BE2C (cell line): ENCODE measurements at regions not wholly inside any gene's neighbourhood (a gene's known extent, or its start where the extent isn't known, plus 50 kb on each side); places are given as distances from the start of the nearest gene placed in this dataset.

Experiments used
- DNase-seq: peaks from one replicate; pipeline ENCODE4 v3.0.0-alpha.2; 2020
- H3K27me3 ChIP-seq: fragments of 250-450 bp; sonication (Bioruptor Pico); 2 replicates; pipeline ENCODE4 v1.5.1; 2020; ENCODE audit warnings: mild to moderate bottlenecking
- H3K36me3 ChIP-seq: fragments of 250-450 bp; sonication (Bioruptor Pico); 2 replicates; pipeline ENCODE4 v1.5.1; 2020; ENCODE audit warnings: mild to moderate bottlenecking
- H3K4me1 ChIP-seq: fragments of 250-450 bp; sonication (Bioruptor Pico); 2 replicates; pipeline ENCODE4 v1.5.1; 2020
- H3K4me3 ChIP-seq: 2 replicates; pipeline ENCODE4 v1.5.1; 2011; ENCODE audit warnings: low read depth, low read length
- H3K9me3 ChIP-seq: fragments of 250-450 bp; sonication (Bioruptor Pico); 2 replicates; pipeline ENCODE4 v1.5.1; 2020
- CTCF ChIP-seq: IDR thresholded peaks from 2 replicates; pipeline ENCODE4 v1.5.1; 2012; ENCODE audit warnings: mild to moderate bottlenecking, low read depth, low read length

- Histone ChIP-seq H3K27me3 (no peaks in the 10 kb centered on the region; the same call in 1 of the 2 replicates), H3K4me3 (no peak overlapping the region), H3K4me1 (no peaks in the 10 kb centered on the region; the same call in 1 of the 2 replicates), H3K9me3 (no peaks in the 10 kb centered on the region), H3K36me3 (no peaks in the 10 kb centered on the region)
- no peak for TF ChIP-seq CTCF
- no peak for DNase-seq
These were observed 443.9 kb upstream of the KLF4 start for GRCh38 chr9:107933516-107933915.

DNA sequence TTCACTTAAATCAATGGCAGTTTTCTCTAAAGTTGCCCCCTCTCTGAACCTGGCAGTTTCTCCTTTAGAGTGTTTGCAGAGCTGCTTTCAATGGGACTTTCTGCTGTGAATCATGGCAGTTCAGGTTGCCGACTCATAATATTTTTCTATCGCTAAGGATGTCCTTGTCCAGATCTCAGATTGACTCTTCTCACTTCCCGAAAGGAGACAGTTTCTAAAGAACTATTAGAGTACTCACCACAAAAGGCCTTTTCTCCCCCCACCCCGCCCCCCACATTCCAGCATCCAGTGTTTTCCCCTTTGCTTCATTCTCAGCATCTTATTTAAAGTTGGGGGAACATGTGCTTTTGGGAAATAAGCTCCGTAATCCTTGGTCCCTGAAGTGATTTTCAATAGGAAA is 443.5 kb upstream of the KLF4 start:
- no peak for TF ChIP-seq CTCF
- Histone ChIP-seq H3K36me3 (no peaks in the 10 kb centered on the region), H3K4me1 (no peaks in the 10 kb centered on the region; the same call in 1 of the 2 replicates), H3K4me3 (no peak overlapping the region), H3K27me3 (no peaks in the 10 kb centered on the region; the same call in 1 of the 2 replicates), H3K9me3 (no peaks in the 10 kb centered on the region)
- DNase-seq = no peak

- TF ChIP-seq CTCF = no peak
- Histone ChIP-seq H3K4me1 (no peaks in the 10 kb centered on the region; the same call in 1 of the 2 replicates), H3K4me3 (no peak overlapping the region), H3K9me3 (no peaks in the 10 kb centered on the region), H3K36me3 (no peaks in the 10 kb centered on the region), H3K27me3 (no peaks in the 10 kb centered on the region)
- no peak for DNase-seq
These were observed 443.0 kb upstream of the KLF4 start for GRCh38 chr9:107932601-107933000.

DNA sequence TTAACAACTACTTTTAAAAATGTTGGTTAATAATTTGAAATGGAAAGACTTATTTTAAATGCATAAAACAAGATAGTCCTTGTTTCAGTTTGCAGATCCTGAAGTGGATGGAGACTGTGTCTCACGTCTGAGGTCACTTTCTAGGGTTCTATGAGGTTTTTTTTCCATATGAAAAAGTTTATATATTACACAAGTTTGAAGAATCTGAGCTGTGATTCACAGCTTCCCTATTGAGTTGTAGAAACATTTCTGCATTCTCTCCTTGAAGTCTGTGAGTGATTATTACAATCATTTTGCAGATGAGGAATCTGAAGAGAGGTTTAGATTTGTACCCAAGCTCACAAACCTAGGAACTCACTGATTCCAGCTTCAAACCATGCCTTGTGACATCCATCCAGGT is 442.5 kb upstream of the KLF4 start:
- no peak overlapping the region for H3K4me3 ChIP-seq
- no peaks in the 10 kb centered on the region for H3K9me3 ChIP-seq
- TF ChIP-seq CTCF = no peak
- no peak for DNase-seq
- no peaks in the 10 kb centered on the region for H3K36me3 ChIP-seq
- no peaks in the 10 kb centered on the region; the same call in 1 of the 2 replicates for H3K4me1 ChIP-seq
- H3K27me3 ChIP-seq = no peaks in the 10 kb centered on the region

DNA sequence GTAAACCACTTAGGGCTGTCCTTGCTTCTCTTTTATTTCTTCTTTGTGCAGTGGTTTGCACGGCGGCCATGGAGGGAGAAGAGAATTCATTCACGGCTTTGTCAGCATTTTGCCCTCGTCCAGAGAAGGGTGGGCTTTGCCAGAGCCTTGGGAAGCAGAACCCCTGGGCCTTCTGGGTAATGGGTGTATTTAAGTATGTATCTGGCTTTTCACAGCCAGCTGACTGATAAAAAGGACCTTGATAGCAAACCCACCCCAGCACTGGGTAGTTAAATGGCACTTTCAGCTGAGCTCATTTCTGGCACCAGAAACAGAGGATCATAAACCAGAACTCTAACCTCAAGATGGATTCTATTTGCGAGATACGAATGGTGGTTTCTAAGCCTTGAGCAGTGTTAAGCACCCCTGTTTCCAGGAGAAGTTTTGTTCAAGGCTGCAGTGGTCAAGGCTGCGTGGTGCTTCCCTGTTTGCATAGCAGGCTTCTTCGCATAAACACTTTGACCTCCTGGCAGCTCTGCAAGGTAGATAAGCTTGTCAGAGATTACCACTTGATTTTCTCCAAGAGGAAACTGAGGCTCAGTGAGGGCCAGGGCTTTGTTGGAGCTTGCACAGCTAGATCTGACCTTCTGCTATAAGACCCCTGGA is 441.6 kb upstream of the KLF4 start:
- H3K36me3 ChIP-seq = no peaks in the 10 kb centered on the region
- no peaks in the 10 kb centered on the region for H3K9me3 ChIP-seq
- no peaks in the 10 kb centered on the region for H3K27me3 ChIP-seq
- H3K4me1 ChIP-seq = no peaks in the 10 kb centered on the region; the same call in 1 of the 2 replicates
- DNase-seq = no peak
- no peak for TF ChIP-seq CTCF
- no peak overlapping the region for H3K4me3 ChIP-seq

DNA sequence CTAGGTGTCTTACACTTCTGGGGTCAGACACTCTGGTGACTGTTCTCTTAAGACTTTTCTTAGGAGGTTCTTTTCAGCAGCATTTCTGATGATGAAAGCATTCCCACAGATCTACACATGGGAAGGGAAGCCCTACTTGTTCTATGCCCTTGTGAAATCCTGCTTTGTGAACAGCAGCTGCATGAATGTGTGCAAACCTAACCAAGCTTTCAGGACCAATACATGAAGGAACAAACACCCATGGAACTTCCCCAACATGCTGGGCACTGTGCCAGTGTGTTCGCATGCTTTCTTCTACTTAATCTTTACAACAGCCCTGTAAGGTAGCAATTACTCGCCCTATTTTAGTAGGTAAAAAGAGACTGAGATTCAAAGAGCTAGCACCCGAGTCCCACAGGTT is 439.9 kb upstream of the KLF4 start:
- no peak for TF ChIP-seq CTCF
- no peaks in the 10 kb centered on the region for H3K27me3 ChIP-seq
- no peak overlapping the region for H3K4me3 ChIP-seq
- no peak for DNase-seq
- no peaks in the 10 kb centered on the region for H3K36me3 ChIP-seq
- H3K9me3 ChIP-seq = no peaks in the 10 kb centered on the region
- no peaks in the 10 kb centered on the region; the same call in 1 of the 2 replicates for H3K4me1 ChIP-seq
